WTC11 (cell line): ENCODE measurements at regions not wholly inside any gene's neighbourhood (a gene's known extent, or its start where the extent isn't known, plus 50 kb on each side); places are given as distances from the start of the nearest gene placed in this dataset.

Source experiments
- ATAC-seq: fragments of 200-7000 bp; cut with Tn5 transposase; 2 replicates; pipeline ENCODE4 v1.10.0; 2021; ENCODE audit warnings: mild to moderate bottlenecking, moderate library complexity
- CTCF ChIA-PET: fragments of 300-600 bp; sonication (Branson Sonifier 250); formaldehyde crosslinking; loops from one replicate; lab custom pipeline; 2021; ENCODE audit warnings: antibody characterized with exemption; lab: Charles Lee
- POLR2A ChIA-PET: fragments of 350-600 bp; sonication (Branson Sonifier 250); formaldehyde crosslinking; loops from one replicate; lab custom pipeline; 2021; ENCODE audit warnings: antibody characterized with exemption; lab: Charles Lee
- DNase-seq: peaks from one replicate; pipeline ENCODE4 v3.0.0; 2021; ENCODE audit warnings: low spot score
- H3K27ac Mint-ChIP-seq: 2 replicates; pipeline ENCODE4 v1.8.0; 2021; ENCODE audit warnings: mixed read lengths
- H3K27me3 Mint-ChIP-seq: 2 replicates; pipeline ENCODE4 v1.8.0; 2021; ENCODE audit warnings: low read depth, mild to moderate bottlenecking, moderate library complexity, mixed read lengths
- H3K36me3 Mint-ChIP-seq: 2 replicates; pipeline ENCODE4 v1.8.0; 2021; ENCODE audit warnings: mixed read lengths
- H3K4me1 Mint-ChIP-seq: 2 replicates; pipeline ENCODE4 v1.8.0; 2022; ENCODE audit warnings: mixed read lengths
- H3K4me3 Mint-ChIP-seq: 2 replicates; pipeline ENCODE4 v1.8.0; 2021; ENCODE audit warnings: mild to moderate bottlenecking, moderate library complexity, mixed read lengths
- H3K9me3 Mint-ChIP-seq: 2 replicates; pipeline ENCODE4 v1.8.0; 2021; ENCODE audit warnings: mixed read lengths
- ARID4B ChIP-seq: sonication (generic); formaldehyde crosslinking; IDR thresholded peaks from 2 replicates; pipeline ENCODE4 v1.8.0; 2023; ENCODE audit warnings: missing genetic modification reagents, mild to moderate bottlenecking, borderline replicate concordance
- ATF2 ChIP-seq: sonication (generic); formaldehyde crosslinking; IDR thresholded peaks from 2 replicates; pipeline ENCODE4 v1.8.1; 2022; ENCODE audit warnings: low read depth, missing genetic modification reagents, borderline replicate concordance
- E2F1 ChIP-seq: sonication (generic); formaldehyde crosslinking; IDR thresholded peaks from 2 replicates; pipeline ENCODE4 v1.8.0; 2022; ENCODE audit warnings: mild to moderate bottlenecking, missing genetic modification reagents
- E2F5 ChIP-seq: sonication (generic); formaldehyde crosslinking; IDR thresholded peaks from 2 replicates; pipeline ENCODE4 v1.8.1; 2022; ENCODE audit warnings: mild to moderate bottlenecking, moderate library complexity, missing genetic modification reagents
- FOXJ3 ChIP-seq: sonication (generic); formaldehyde crosslinking; IDR thresholded peaks from 2 replicates; pipeline ENCODE4 v1.9.0; 2021; ENCODE audit warnings: missing genetic modification reagents, mild to moderate bottlenecking, borderline replicate concordance
- GTF2I ChIP-seq: fragments of 250-450 bp; sonication (Bioruptor Pico); conservative IDR thresholded peaks from 2 replicates; pipeline ENCODE4 v1.4.0; 2021; ENCODE audit warnings: mild to moderate bottlenecking
- IRF2 ChIP-seq: sonication (generic); formaldehyde crosslinking; IDR thresholded peaks from 2 replicates; pipeline ENCODE4 v1.8.0; 2022; ENCODE audit warnings: low read depth, missing genetic modification reagents, borderline replicate concordance
- MAX ChIP-seq: sonication (generic); formaldehyde crosslinking; IDR thresholded peaks from 2 replicates; pipeline ENCODE4 v1.8.0; 2022; ENCODE audit warnings: mild to moderate bottlenecking, missing genetic modification reagents
- NFYB ChIP-seq: sonication (generic); formaldehyde crosslinking; conservative IDR thresholded peaks from 2 replicates; pipeline ENCODE4 v1.8.0; 2022; ENCODE audit warnings: low read depth, missing genetic modification reagents
- PRDM15 ChIP-seq: sonication (generic); formaldehyde crosslinking; IDR thresholded peaks from 2 replicates; pipeline ENCODE4 v1.8.0; 2022; ENCODE audit warnings: missing genetic modification reagents
- STAT6 ChIP-seq: sonication (generic); formaldehyde crosslinking; conservative IDR thresholded peaks from 2 replicates; pipeline ENCODE4 v1.8.1; 2023; ENCODE audit warnings: mild to moderate bottlenecking, low read depth, missing genetic modification reagents, moderate library complexity
- TCF7 ChIP-seq: sonication (generic); formaldehyde crosslinking; IDR thresholded peaks from 2 replicates; pipeline ENCODE4 v1.8.0; 2022; ENCODE audit warnings: mild to moderate bottlenecking, low read depth, missing genetic modification reagents, moderate library complexity
- TEAD1 ChIP-seq: sonication (generic); formaldehyde crosslinking; IDR thresholded peaks from 2 replicates; pipeline ENCODE4 v1.8.0; 2022; ENCODE audit warnings: mild to moderate bottlenecking, missing genetic modification reagents
- TEAD4 ChIP-seq: sonication (generic); formaldehyde crosslinking; IDR thresholded peaks from 2 replicates; pipeline ENCODE4 v1.8.0; 2022; ENCODE audit warnings: mild to moderate bottlenecking, missing genetic modification reagents
- TP53 ChIP-seq: sonication (generic); formaldehyde crosslinking; IDR thresholded peaks from 2 replicates; pipeline ENCODE4 v1.8.1; 2023; ENCODE audit warnings: mild to moderate bottlenecking, missing genetic modification reagents
- ZNF425 ChIP-seq: fragments of 250-450 bp; sonication (Bioruptor Pico); conservative IDR thresholded peaks from 2 replicates; pipeline ENCODE4 v1.9.0; 2021; ENCODE audit warnings: mild to moderate bottlenecking
- ZNF671 ChIP-seq: fragments of 250-450 bp; sonication (Bioruptor Pico); IDR thresholded peaks from 2 replicates; pipeline ENCODE4 v1.8.0; 2021; ENCODE audit warnings: mild to moderate bottlenecking

- TF ChIP-seq TEAD1 (no peak), TP53 (CRISPR knock-in tag) (no peak), GTF2I (CRISPR knock-in tag) (no peak)
These were observed 1082.3 kb downstream of the SUCLG1 start (continued) for GRCh38 chr2:83376731-83377130.

- H3K4me1 Mint-ChIP-seq = no peaks in the 10 kb centered on the region
- no peaks in the 10 kb centered on the region for H3K27me3 Mint-ChIP-seq
- ChIA-PET CTCF (no interaction called here), POLR2A (no interaction called here)
- H3K36me3 Mint-ChIP-seq = peaks cover 3% of the 10 kb centered on the region
- DNase-seq = no peak
- H3K4me3 Mint-ChIP-seq = no peak overlapping the region
- no peak for ATAC-seq
- no peak overlapping the region for H3K27ac Mint-ChIP-seq
- peaks cover 6% of the 10 kb centered on the region for H3K9me3 Mint-ChIP-seq
- TF ChIP-seq ARID4B (CRISPR knock-in tag) = no peak
- no peak for TF ChIP-seq ATF2 (CRISPR knock-in tag)
- TF ChIP-seq IRF2 = no peak
- no peak for TF ChIP-seq E2F5
- TF ChIP-seq STAT6 = no peak
- TF ChIP-seq PRDM15 (CRISPR knock-in tag) = no peak
- no peak for TF ChIP-seq TCF7 (CRISPR knock-in tag)
- no peak for TF ChIP-seq ZNF671
- no peak for TF ChIP-seq FOXJ3 (CRISPR knock-in tag)
- TF ChIP-seq MAX = no peak
- TF ChIP-seq E2F1 (CRISPR knock-in tag) = no peak
- no peak for TF ChIP-seq TEAD4 (CRISPR knock-in tag)
- TF ChIP-seq ZNF425 (CRISPR knock-in tag) = no peak
- TF ChIP-seq NFYB (CRISPR knock-in tag) = no peak
These were observed 1088.7 kb downstream of the SUCLG1 start for GRCh38 chr2:83370419-83370762.
